ENCODE measurements at regions not wholly inside any gene's neighbourhood (a gene's known extent, or its start where the extent isn't known, plus 50 kb on each side); places are given as distances from the start of the nearest gene placed in this dataset.

GRCh38 chr4:128697323-128697722 is 112.2 kb upstream of the JADE1 start:
- intact Hi-C loops (cut with DNase I): no loop called here

DNA sequence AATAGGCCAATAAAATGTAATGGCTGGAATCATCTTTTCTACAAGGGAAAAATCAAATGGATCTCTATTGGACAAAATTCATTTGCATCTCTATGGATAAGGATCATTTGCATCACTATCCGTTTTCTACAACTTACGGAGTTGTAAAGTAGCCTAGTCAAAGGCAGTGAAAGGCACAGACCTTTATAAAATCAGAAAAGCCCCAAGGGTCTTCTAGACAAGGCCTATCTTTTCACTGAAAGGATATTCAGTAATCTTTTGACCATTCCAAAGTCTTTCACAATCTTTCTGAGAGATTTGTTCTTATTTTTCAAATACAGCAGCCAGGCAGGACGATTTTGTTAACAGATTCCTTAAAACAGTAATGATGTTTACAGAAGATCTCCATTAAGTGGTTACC is 119.5 kb upstream of the JADE1 start:
- H3K27me3 ChIP-seq: no peaks in the 10 kb centered on the region
- no peak for DNase-seq
- no peak overlapping the region for H3K4me3 ChIP-seq
- TF ChIP-seq POLR2A (IDR thresholded peaks at IDR 0.05) (no peak), CTCF (IDR thresholded peaks at IDR 0.05) (no peak)
- no peaks in the 10 kb centered on the region for H3K36me3 ChIP-seq
- WGBS, 2 donors: 73 to 83% methylated on average over 3 of the region's 3 CpGs
- H3K4me1 ChIP-seq: peaks cover 0 to 4% (median 0%) of the 10 kb centered on the region in 3 donors
- H3K9me3 ChIP-seq: peaks cover 0 to 10% (median 0%) of the 10 kb centered on the region in 3 donors
- intact Hi-C loops (cut with DNase I): no loop called here
- no peak overlapping the region for H3K27ac ChIP-seq

More at GRCh38 chr4:128697323-128697722, 112.2 kb upstream of the JADE1 start:
- WGBS, 2 donors: 84 to 98% methylated on average over 5 of the region's 5 CpGs
- Histone ChIP-seq H3K27me3 (no peaks in the 10 kb centered on the region), H3K27ac (no peak overlapping the region), H3K4me3 (no peak overlapping the region), H3K36me3 (no peaks in the 10 kb centered on the region), H3K9me3 (no peaks in the 10 kb centered on the region), H3K4me1 (no peaks in the 10 kb centered on the region)
- no peak for DNase-seq
- TF ChIP-seq POLR2A (IDR thresholded peaks at IDR 0.05): no peak
- no peak for TF ChIP-seq CTCF (IDR thresholded peaks at IDR 0.05)

DNA sequence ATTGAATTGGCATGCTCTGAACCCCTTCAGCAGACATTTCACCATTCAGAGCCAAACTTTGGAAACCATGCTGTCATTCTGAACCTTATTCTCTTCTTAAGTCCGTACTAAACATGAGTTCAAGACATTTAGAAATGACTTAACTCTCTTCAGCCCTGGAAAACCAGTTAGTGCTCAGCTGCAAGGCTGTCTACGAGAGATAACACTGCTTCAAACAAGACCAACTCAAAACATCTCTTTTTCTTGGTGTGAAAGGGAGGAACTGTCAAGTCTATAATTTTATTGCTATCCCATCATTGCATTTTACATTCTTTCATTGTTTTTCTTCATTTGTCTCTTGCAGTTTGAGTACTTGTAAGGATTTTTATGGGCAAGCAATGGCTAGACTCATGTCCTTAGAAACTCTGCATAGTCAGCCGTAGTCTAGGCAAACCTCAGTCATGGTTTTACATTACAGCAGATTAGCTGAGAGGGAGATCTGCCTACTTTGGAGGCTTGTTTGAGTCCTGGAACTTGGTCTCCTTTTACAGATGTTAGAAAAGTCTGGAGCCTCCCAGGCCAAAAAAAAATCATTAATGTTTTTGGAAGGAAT is 120.6 kb upstream of the JADE1 start:
- 77 to 88% methylated on average over 3 of the region's 3 CpGs for WGBS, 2 donors

DNA sequence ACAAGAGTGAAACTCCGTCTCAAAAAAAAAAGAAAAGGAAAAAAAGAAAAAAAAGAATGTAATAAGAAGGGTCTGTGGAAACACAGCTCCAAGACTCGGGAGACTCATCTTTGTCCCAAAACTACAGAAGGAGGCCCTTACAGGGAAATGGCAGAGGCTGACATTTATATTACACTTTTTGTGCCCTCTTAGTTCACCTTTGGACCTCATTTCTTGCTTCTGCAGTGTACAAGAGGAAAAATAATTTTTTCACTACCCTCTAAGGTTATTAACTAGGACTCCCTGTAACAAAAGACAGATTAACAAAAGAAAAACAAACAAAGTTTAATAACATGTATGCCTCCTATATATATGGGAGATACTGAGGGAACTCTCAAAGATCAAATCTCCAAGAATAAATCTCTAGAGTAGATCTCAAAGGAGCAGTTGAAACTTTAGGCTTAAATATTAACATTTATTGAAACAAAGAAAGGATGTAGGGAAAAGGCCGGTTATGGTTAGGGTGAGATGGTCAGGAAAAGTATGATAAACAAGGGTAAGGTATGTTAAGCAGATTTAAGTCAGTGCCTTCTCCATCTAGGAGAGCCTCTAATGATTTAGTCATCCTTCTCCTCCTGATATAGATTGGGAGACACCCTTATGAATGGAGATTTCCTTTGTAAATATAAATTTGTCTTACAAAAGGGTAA is 121.3 kb upstream of the JADE1 start:
- DNase-seq: no peak

More for the DNA sequence above, 120.6 kb upstream of the JADE1 start:
- Histone ChIP-seq H3K36me3 (no peaks in the 10 kb centered on the region), H3K27me3 (no peaks in the 10 kb centered on the region), H3K4me1 (peaks cover 0 to 4% (median 0%) of the 10 kb centered on the region in 3 donors), H3K4me3 (no peak overlapping the region), H3K9me3 (peaks cover 0 to 10% (median 0%) of the 10 kb centered on the region in 3 donors), H3K27ac (no peak overlapping the region)
- intact Hi-C loops (cut with DNase I): no loop called here
- TF ChIP-seq CTCF (IDR thresholded peaks at IDR 0.05) (no peak), POLR2A (IDR thresholded peaks at IDR 0.05) (no peak)
- DNase-seq: no peak

More for the DNA sequence above, 121.3 kb upstream of the JADE1 start:
- Histone ChIP-seq H3K27me3 (no peaks in the 10 kb centered on the region), H3K27ac (no peak overlapping the region), H3K36me3 (no peaks in the 10 kb centered on the region), H3K4me3 (no peak overlapping the region), H3K9me3 (peaks cover 0 to 10% (median 0%) of the 10 kb centered on the region in 3 donors), H3K4me1 (peaks cover 0 to 4% (median 0%) of the 10 kb centered on the region in 3 donors)
- intact Hi-C loops (cut with DNase I): no loop called here
- TF ChIP-seq POLR2A (IDR thresholded peaks at IDR 0.05) (no peak), CTCF (IDR thresholded peaks at IDR 0.05) (no peak)
- WGBS, 2 donors: 62 to 79% methylated on average over 3 of the region's 3 CpGs

Data from esophagus squamous epithelium (tissue), 5 donors.